HCT116 (cell line): ENCODE measurements at regions not wholly inside any gene's neighbourhood (a gene's known extent, or its start where the extent isn't known, plus 50 kb on each side); places are given as distances from the start of the nearest gene placed in this dataset.

Experiments
- ATAC-seq: fragments of 200-7000 bp; cut with Tn5 transposase; 2 replicates; pipeline ENCODE4 v1.9.1; 2020; ENCODE audit warnings: mild to moderate bottlenecking, moderate library complexity
- BruUV-seq: library from RNA; stranded (reverse); fragments of 400-500 nt; replicated peaks from 2 replicates; lab custom pipeline; 2021; lab: Mats Ljungman, UMichigan
- CTCF ChIA-PET: fragments of 300-600 bp; sonication (Branson Sonifier 250); formaldehyde crosslinking; loops from one replicate; lab custom pipeline; 2021; ENCODE audit warnings: antibody characterized with exemption; lab: Charles Lee
- POLR2A ChIA-PET: fragments of 300-600, 350-600 bp; sonication (Branson Sonifier 250); formaldehyde crosslinking; loops from one replicate; lab custom pipeline; 2021; ENCODE audit warnings: antibody characterized with exemption; lab: Charles Lee
- RAD21 ChIA-PET, 2 experiments: fragments of 300-600 bp; sonication (Branson Sonifier 250); formaldehyde crosslinking; loops; one replicate each; lab custom pipeline; 2023; ENCODE audit warnings: low total read pairs in 2 of 2; ENCODE audit not compliant: uncharacterized antibody in 2 of 2, unreplicated experiment in 2 of 2, low non-redundant PET in 1 of 2; lab: Charles Lee
- DNase-seq: peaks from one replicate; pipeline ENCODE4 v3.0.0-alpha.2; 2010; ENCODE audit warnings: low read depth, low spot score
- H2AFZ ChIP-seq: fragments of 200-600 bp; shearing (Covaris generic), sonication (generic); 2 replicates; pipeline ENCODE4 v1.6.1; 2017; ENCODE audit warnings: low read depth, mixed run types, mixed read lengths, antibody characterized with exemption, low read length; ENCODE audit not compliant: poor library complexity, severe bottlenecking
- H3K27ac ChIP-seq: 2 replicates; pipeline ENCODE4 v1.5.1; 2012; ENCODE audit warnings: low read depth, low read length
- H3K27me3 ChIP-seq: fragments of 200-600 bp; sonication (generic); 2 replicates; pipeline ENCODE4 v1.6.1; 2016; ENCODE audit warnings: mixed run types, low read length, mixed read lengths; ENCODE audit not compliant: insufficient read depth
- H3K36me3 ChIP-seq, 2 experiments: fragments of 200-500 bp in 1 of 2; fragments of 200-600 bp in 1 of 2; sonication (Bioruptor generic) in 1 of 2; sonication (generic) in 1 of 2; 2 replicates each; pipeline versions ENCODE4 v1.5.1 to v1.6.1; 2014 to 2016; ENCODE audit warnings: low read length in 2 of 2, inconsistent platforms in 1 of 2, mixed read lengths in 1 of 2, mixed run types in 1 of 2; ENCODE audit not compliant: insufficient read depth in 2 of 2, control insufficient read depth in 1 of 2
- H3K4me1 ChIP-seq, 2 experiments: fragments of 200-600 bp in 1 of 2; sonication (generic) in 1 of 2; 2 replicates each; pipeline versions ENCODE4 v1.5.1 to v1.6.1; 2012 to 2017; ENCODE audit warnings: low read length in 2 of 2, inconsistent platforms in 1 of 2, mild to moderate bottlenecking in 1 of 2, mixed read lengths in 1 of 2, mixed run types in 1 of 2, moderate library complexity in 1 of 2; ENCODE audit not compliant: insufficient read depth in 2 of 2, control insufficient read depth in 1 of 2
- H3K4me2 ChIP-seq: fragments of 200-600 bp; sonication (generic); 2 replicates; pipeline ENCODE4 v1.6.1; 2017; ENCODE audit warnings: mixed run types, low read length, mixed read lengths
- H3K4me3 ChIP-seq, 2 experiments: fragments of 200-600 bp in 1 of 2; sonication (generic) in 1 of 2; replicated peaks in 1 of 2; 2 replicates each; pipeline ENCODE4 v1.5.1; 2011 to 2016; ENCODE audit warnings: low read length in 2 of 2, control low read depth in 1 of 2, low read depth in 1 of 2, mild to moderate bottlenecking in 1 of 2, mixed read lengths in 1 of 2, mixed run types in 1 of 2
- H3K79me2 ChIP-seq: fragments of 200-600 bp; sonication (generic); 2 replicates; pipeline ENCODE4 v1.6.1; 2017; ENCODE audit warnings: mild to moderate bottlenecking, mixed run types, low read length, moderate library complexity, mixed read lengths; ENCODE audit not compliant: insufficient read depth
- H3K9ac ChIP-seq: fragments of 200-600 bp; sonication (generic); 2 replicates; pipeline ENCODE4 v1.6.1; 2016; ENCODE audit warnings: low read length, mixed read lengths
- H3K9me2 ChIP-seq: fragments of 200-600 bp; sonication (generic), shearing (Covaris generic); 2 replicates; pipeline ENCODE4 v1.6.1; 2017; ENCODE audit warnings: mixed run types, mild to moderate bottlenecking, moderate library complexity; ENCODE audit not compliant: insufficient read depth
- H3K9me3 ChIP-seq, 2 experiments: fragments of 200-500 bp in 1 of 2; fragments of 200-600 bp in 1 of 2; sonication (Bioruptor generic) in 1 of 2; sonication (generic) in 1 of 2; 2 replicates each; pipeline ENCODE4 v1.6.1; 2014 to 2017; ENCODE audit warnings: low read length in 2 of 2, mixed read lengths in 2 of 2, inconsistent platforms in 1 of 2, low read depth in 1 of 2, mild to moderate bottlenecking in 1 of 2, mixed run types in 1 of 2, moderate library complexity in 1 of 2; ENCODE audit not compliant: control insufficient read depth in 1 of 2, insufficient read depth in 1 of 2
- H4K20me1 ChIP-seq: fragments of 200-600 bp; sonication (generic), shearing (Covaris generic); 2 replicates; pipeline ENCODE4 v1.6.1; 2017; ENCODE audit warnings: mixed run types, mild to moderate bottlenecking, moderate library complexity; ENCODE audit not compliant: insufficient read depth
- ATF3 ChIP-seq: IDR thresholded peaks from 2 replicates; pipeline ENCODE4 v1.6.1; 2012
- CBX3 ChIP-seq: IDR thresholded peaks from 2 replicates; pipeline ENCODE4 v1.6.1; 2012; ENCODE audit warnings: low read depth
- CEBPB ChIP-seq: IDR thresholded peaks from 2 replicates; pipeline ENCODE4 v1.6.1; 2012; ENCODE audit warnings: low read depth
- ELF1 ChIP-seq: IDR thresholded peaks from 2 replicates; pipeline ENCODE4 v1.6.1; 2012; ENCODE audit warnings: low read depth, borderline replicate concordance
- FOSL1 ChIP-seq: IDR thresholded peaks from 2 replicates; pipeline ENCODE4 v1.6.1; 2012; ENCODE audit warnings: low read depth
- MAX ChIP-seq: IDR thresholded peaks from 2 replicates; pipeline ENCODE4 v1.6.1; 2012
- POLR2AphosphoS5 ChIP-seq: IDR thresholded peaks from 2 replicates; pipeline ENCODE4 v1.6.1; 2011; ENCODE audit warnings: mild to moderate bottlenecking, low read depth, low read length, moderate library complexity
- RAD21 ChIP-seq: IDR thresholded peaks from 2 replicates; pipeline ENCODE4 v1.6.1; 2012; ENCODE audit warnings: low read depth, mild to moderate bottlenecking
- REST ChIP-seq: IDR thresholded peaks from 2 replicates; pipeline ENCODE4 v1.6.1; 2012; ENCODE audit warnings: low read depth
- SRF ChIP-seq: IDR thresholded peaks from 2 replicates; pipeline ENCODE4 v1.6.1; 2012; ENCODE audit warnings: low read depth
- YY1 ChIP-seq: IDR thresholded peaks from 2 replicates; pipeline ENCODE4 v1.6.1; 2011; ENCODE audit warnings: low read length, low read depth, moderate library complexity, mild to moderate bottlenecking; ENCODE audit not compliant: insufficient replicate concordance; ENCODE audit errors: extremely low read depth
- intact Hi-C: fragments of 100-400 bp; cut with micrococcal nuclease; formaldehyde crosslinking; loops from 2 replicates; pipeline ENCODE4 v1.10.0; 2022

- H3K27ac ChIP-seq, result no peak overlapping the region
- no peaks in the 10 kb centered on the region for H4K20me1 ChIP-seq
- H3K9me3 ChIP-seq, result peaks cover 4 to 12% of the 10 kb centered on the region in 2 experiments; a peak in 3 of 4 replicates
- no TSS peak for BruUV-seq
- CTCF ChIA-PET, result no interaction called here
- no peaks in the 10 kb centered on the region for H3K9me2 ChIP-seq
- intact Hi-C loops, result no loop called here
- ATAC-seq (no peak), DNase-seq (no peak)
- no peaks in the 10 kb centered on the region for H3K36me3 ChIP-seq
- no peak overlapping the region for H3K4me2 ChIP-seq
- no peaks in the 10 kb centered on the region for H3K4me1 ChIP-seq
- H2AFZ ChIP-seq, result no peak overlapping the region
- RAD21 ChIA-PET, result no interaction called here
- no peak overlapping the region for H3K4me3 ChIP-seq
- POLR2A ChIA-PET, result no interaction called here
- no peaks in the 10 kb centered on the region for H3K79me2 ChIP-seq
- H3K9ac ChIP-seq, result no peak overlapping the region
- TF ChIP-seq REST, result no peak
- TF ChIP-seq POLR2AphosphoS5, result no peak
- no peak for TF ChIP-seq YY1
- TF ChIP-seq MAX, result no peak
- TF ChIP-seq ATF3, result no peak
- TF ChIP-seq SRF, result no peak
- TF ChIP-seq FOSL1, result no peak
- no peak for TF ChIP-seq ELF1
- no peak for TF ChIP-seq CBX3
- TF ChIP-seq CEBPB, result no peak
- no peak for TF ChIP-seq RAD21
- no peaks in the 10 kb centered on the region for H3K27me3 ChIP-seq
Observed at GRCh38 chr3:34780294-34780693, 859.0 kb upstream of the ARPP21 start.
